HG02852 (cell line): ENCODE measurements at regions not wholly inside any gene's neighbourhood (a gene's known extent, or its start where the extent isn't known, plus 50 kb on each side); places are given as distances from the start of the nearest gene placed in this dataset.
"Not testable (repeated sequence)": the region's sequence is repeated elsewhere in the genome, so short reads cannot be mapped to it uniquely, and the experiment has no call there.

Source experiments
- ATAC-seq: cut with Tn5 transposase; IDR thresholded peaks from one replicate; pipeline ENCODE4 v1.9.1; 2021; ENCODE audit warnings: mild to moderate bottlenecking, moderate library complexity; ENCODE audit not compliant: unreplicated experiment

DNA sequence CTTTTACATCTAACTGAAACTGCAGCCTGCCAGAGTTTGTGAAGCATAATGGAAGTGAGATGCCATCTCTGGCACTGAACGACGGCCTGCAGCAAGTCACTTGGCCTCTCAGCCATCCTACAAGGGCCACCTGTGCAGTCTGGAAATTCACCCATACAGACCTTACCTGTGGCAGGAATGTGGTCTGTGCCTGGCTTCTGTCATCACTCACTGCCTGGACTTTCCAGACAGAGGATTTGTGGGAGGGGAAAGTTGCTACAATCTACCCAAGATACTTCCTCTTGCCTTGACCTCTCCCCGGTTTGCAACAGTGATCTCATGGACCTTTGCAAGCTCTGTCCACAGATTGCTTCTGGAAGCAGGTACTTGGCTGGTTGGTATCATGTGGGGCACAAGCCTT lies 58.4 kb upstream of the ATP1B1 start:
- no peak for ATAC-seq

DNA sequence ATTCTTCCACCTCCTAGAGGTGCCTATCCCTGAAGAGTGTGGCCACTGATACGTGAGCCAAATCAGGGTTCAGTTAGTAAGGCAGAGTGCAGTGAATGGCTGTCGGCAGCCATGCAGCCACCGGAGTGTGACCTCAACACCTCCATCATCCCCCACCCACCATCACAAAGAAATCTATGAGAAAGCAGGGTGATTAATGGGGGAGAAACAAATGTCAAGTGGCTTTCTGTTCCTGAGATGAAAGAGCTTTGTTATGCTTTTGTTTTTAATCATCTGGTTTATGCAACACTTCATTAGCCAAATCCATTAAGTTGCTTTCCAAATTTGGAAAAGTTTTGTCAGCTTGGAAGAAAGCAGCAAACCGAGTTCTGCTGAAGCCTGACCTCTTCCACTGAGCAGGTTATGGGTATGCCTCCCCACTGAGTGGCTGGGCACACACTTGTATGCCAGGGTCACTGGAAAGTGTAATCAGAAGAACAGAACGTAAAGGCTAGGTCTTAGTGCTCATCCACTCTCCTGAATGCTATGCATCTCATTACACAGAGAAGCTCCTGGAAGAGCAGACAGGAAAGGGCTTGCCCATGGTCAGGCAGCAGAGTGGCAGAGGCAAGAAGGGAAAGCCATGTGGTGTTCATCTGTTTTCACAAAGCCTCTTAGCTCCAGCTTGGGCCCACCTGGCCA lies 57.1 kb upstream of the ATP1B1 start:
- no peak for ATAC-seq

DNA sequence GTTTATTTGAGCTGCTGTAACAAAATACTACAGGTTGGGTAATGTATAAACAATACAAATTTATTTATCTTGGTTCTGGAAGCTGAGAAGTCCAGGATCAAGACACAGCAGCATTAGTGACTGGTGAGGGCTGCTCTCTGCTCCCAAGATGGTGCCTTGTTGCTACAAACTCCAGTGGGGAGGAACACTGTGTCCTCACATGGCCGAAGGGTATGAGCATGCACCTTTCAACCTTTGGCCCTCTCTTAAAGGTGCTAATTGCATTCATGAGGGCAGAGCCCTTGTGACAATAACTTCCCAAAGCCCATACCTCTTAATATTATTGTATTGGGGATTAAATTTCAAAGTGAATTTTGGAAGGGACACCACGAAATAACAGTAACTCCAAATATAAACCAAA lies 55.3 kb upstream of the ATP1B1 start:
- ATAC-seq = no peak

DNA sequence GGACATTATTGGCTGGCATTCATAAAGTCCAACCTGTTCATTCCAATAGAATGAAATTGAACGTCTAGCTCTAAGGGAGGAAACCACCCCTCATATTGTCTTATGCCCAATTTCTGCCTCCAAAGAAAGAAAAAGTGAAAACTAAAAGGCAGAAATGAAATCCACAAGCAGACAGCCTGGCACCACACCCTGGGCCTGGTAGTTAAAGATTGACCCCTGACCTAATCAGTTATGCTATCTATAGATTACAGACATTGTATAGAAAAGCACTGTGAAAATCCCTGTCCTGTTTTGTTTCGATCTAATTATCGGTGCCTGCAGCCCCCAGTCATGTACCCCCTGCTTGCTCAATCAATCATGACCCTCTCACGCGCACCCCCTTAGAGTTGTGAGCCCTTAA lies 54.3 kb upstream of the ATP1B1 start:
- not testable (repeated sequence) for ATAC-seq

DNA sequence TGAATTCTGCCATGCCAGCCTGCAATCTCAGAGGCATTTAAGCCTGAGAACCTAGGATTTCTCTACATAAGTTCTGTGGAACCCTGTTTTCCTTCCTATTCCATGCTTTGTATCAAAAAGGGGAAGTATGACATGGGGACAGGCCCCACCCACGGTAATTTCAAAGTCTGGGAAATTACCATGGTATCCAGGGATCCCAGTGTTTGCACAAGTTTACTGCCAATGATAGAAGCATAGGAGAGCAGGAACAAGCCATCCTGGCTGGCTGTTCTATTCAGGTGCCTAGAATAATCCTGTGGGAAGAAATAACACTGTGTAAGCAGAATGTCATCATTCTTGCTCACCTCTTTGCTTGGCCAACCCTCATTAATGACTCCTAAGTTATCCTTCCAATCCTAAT lies 53.8 kb upstream of the ATP1B1 start:
- ATAC-seq = no peak

DNA sequence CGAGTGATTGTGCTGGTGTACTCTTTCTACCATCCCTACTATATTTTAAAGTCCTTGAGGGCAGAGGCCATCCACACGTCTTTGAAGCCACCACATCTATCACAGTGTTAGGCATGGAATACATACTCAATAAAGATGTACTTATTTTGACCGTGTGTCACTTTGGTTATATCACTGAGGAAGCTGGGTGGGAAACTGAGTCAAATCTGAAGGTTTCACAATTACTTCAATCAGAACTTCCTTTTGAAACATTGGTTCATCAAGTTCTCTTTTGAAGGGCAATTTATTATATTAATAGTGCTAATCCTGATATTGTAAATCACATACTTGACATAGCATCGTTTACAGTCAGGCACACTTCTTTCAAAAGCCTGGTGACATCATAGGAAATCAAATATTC lies 53.3 kb upstream of the ATP1B1 start:
- no peak for ATAC-seq
